Activated T-cell treated with anti-CD3 and anti-CD28 coated beads for 24 hours (primary cell): ENCODE measurements at regions not wholly inside any gene's neighbourhood (a gene's known extent, or its start where the extent isn't known, plus 50 kb on each side); places are given as distances from the start of the nearest gene placed in this dataset.
"Not testable (repeated sequence)": the region's sequence is repeated elsewhere in the genome, so short reads cannot be mapped to it uniquely, and the experiment has no call there.

Source experiments
- DNase-seq: peaks from one replicate; pipeline ENCODE4 v3.0.0-alpha.2; 2020; ENCODE audit warnings: low read depth

DNA sequence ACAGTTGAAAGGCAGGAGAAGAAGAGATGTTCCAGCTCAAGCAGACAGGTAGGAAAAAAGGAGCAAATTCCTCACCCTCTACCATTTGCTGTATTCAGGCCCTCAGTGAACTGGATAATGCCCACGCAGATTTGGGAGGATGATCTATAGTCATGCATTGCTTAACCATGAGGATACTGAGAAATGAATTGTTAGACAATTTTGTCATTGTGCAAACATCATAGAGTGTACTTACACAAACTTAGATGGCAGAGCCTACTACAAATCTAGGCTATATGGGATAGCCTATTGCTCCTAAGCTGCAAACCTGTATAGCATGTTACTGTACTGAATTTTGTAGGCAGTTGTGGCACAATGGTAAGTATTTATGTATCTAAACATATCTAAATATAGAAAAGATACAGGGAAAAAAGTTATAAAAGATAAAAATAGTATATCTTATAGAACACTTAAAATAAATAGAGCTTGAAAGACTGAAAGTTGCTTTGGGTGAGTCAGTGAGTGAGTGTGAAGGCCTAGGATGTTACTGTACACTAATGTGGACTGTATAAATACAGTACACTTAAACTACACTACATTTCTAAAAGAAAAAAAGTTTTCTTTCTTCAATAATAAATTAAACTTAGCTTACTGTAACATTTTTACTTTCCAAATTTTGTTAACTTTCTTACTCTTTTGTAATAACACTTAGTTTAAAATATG is 672.3 kb downstream of the UTRN start:
- no peak for DNase-seq

DNA sequence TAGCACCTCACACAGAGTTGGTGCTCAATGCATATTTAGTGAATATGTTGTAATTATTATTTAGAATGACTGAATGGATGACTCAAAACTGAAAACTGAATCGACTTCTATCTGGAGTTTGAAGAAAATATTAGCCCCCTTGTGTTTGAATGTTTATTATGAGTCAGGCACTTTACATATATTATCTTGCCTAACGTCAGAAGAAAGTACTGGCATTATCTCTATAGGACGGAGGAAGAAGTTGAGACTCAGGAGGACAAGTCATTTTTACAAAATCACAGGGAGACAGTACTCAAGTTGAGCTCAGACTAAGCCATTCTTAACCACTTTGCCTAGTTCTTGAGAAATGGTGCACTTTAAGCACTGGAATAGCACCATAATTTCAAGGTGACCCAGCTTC is 684.0 kb downstream of the UTRN start:
- DNase-seq: no peak

DNA sequence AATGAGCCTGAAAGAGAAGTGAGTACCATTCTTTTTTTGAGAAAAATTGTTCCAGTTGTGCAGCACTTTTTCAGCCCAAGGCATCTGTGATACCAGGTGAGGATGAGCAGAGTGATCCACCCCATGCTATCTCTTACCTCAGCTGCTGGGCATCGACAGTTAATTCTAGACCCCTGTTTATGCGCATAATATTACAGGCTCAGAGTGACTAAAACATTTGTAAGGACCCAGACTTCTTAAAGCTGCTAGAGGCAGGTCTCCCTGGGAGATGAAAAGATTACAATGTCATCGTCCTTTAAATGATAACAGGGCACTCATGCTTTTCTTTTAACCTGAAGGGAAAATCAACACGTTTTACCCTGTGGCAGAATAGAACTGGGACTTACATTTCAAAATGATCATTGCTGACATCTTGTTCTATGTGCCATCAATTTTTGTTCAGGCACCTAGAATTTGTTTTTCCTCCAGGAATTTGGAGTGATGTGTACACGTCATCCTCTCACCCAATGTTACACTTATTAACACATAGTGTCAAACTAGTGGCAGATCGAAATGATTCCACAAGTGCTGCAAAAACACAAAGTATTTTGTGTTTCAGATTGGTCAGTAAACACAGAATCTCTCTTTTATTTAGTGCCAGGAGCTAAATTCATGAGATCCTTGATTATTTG is 684.6 kb downstream of the UTRN start:
- DNase-seq: no peak

DNA sequence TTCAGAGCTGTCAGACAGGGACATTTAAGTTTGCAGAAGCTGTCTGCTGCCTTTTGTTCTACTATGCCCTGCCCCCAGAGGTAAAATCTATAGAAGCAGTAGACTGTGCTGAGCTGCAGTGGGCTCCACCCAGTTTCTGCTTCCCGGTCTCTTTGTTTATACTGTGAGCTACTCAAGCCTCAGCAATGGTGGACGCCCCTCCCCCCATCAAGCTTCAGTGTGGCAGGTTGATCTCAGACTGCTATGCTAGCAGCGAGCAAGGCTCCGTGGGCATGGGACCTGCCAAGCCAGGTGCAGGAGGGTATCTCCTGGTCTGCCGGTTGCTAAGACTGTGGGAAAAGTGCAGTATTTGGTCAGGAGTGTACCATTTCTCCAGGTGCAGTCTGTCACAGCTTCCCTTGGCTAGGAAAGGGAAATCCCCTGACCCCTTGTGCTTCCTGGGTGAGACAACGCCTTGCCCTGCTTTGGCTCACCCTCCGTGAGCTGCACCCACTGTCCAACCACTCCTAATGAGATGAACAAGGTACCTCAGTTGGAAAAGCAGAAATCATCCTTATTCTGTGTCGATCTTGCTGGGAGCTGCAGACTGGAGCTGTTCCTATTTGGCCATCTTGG is 692.2 kb downstream of the UTRN start:
- not testable (repeated sequence) for DNase-seq

DNA sequence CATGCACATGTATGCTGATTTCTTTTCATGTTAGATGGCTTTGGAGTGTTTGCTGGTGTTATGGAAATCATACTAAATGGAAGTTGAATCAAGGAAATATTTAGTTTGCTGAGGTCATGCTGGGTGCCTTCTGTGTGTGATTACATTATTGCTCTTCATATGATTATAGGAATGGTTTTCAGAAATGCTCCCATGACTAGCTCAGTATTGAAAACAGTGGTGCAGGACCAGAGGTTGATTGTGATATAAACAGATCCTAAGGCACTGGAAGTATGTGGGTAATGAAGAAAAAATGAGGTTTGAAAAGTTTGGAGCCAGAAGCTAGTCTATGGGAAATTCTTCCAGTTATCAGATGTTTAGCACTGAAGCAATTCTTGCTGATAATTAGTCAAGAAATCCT is 693.1 kb downstream of the UTRN start:
- no peak for DNase-seq

DNA sequence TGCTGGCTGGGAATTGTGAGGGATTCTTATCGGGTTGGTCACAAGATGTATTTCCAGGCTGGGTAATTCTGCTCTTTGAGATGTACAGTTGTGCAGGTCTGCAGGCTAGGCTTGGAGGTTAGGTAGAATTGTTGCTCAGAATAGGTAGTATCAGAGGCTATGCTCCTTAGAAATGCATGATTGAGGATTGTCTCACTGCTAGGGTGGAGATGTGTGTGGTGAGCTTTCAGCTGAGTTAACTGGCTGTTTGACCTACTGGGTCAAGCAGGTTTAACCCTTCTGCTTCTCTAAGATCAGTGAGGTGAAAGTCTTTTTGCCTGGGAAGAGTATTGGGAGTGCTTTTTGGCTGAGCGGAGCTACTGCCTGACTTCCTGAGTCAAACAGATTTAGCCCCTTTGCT is 701.1 kb downstream of the UTRN start:
- DNase-seq: no peak

DNA sequence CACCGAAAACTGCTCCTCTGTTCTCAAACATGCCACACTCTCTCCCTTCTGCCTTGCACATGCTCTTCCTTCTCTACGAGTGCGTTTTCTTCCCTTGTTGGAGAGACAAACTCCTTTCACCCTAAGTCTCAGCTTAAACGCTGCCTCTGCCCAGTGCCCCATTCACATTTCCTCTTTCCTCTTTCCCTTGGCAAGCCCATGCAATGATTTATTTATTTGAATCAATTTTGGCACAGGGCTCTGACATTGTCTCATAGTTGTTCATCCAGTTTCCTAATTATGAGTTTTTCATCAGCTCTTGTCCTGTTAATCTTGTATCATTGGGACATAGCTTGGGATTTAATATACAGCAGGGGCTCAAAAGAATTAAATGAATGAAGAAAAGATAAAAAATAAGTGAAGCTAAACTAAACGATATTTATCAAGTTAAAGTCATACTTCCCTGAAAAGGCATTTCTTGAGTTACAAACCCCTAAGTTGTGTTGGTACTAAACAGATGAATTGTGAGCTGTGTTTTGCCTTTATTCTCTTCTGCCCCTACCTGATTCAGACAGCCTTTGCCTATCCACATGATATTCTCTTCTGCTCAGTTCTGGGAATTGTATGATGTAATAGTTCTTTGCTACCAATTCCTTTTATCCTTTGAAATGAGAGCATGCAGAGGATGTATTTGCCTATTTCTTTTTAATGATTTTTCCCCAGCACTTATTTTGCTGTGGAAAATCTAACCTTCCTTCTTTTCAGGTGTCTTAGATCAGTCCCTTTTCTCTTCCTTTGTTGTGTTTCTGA is 704.4 kb downstream of the UTRN start:
- no peak for DNase-seq

DNA sequence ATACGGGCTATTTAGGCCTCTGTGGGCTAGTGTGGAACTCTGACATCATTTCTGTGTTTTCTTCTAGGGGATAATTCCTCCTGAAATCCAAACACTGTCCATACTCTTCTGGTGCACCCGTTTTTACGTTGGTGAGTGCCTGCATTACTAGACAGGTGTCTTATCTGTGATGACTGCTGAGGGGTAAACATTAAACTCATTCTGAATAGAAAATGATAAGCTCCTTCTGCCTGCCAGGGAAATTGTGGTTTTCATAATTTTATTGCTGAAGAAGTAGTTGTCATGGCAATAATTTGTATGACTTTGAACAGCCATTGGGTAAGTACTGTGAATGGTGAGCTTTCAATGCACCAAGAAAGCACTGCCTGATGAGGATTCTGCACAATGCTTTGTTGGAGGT is 705.6 kb downstream of the UTRN start:
- DNase-seq: no peak

DNA sequence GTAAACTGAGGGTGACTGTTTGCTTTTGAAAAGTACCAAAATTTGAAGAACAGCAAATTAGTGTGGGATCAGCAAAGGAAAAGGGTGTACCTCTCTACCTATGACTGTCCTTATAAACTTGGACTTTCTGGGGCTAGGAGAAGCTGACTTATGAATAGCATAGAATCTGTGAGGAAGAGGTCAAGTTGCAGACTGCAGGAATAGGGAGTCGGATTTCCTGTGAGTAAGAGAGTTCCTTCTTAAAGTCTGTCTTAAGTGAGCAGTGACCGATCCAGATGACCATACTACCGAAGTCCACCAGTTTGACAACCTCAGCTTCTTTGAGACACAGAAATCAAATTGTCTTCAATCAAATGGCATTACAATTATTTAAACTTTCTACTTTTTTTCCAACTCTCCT is 708.7 kb downstream of the UTRN start:
- no peak for DNase-seq

DNA sequence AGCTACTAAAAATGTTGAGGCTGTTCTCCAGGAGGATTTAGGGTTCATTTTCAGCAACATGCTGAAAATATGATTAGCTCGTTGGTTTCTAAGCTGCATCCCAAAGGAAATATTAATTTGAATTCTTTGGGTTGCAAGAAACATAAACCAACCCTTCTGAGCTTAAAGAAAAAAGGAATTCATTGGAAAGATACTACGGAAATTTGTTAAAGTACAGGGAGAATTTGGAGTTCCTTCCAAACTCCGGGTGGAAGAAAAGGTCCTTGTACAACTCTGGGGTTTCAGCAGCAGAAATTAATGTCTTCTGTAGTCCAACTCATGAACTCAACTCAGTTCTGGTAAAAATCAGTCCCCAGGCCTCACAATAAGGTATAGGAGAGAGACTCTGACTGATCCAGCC is 712.9 kb downstream of the UTRN start:
- no peak for DNase-seq

DNA sequence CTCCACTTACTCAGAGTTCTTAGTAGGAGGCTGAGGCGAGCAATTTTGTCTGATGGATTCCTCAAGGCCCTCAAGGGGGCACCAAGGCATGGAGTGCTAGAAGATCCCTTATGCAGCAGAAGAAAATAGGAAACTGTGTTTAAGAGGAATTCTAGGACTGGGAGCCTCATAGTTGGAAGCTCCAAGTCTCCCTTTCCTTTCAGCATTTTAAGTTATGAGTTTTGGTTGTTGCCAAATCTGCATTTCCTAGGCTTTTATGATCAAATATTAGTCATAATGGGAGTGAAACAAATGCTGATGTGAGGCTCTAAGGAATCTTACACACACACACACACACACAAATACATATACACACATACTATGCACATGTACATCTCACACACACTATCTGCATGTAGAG is 714.0 kb downstream of the UTRN start:
- no peak for DNase-seq

DNA sequence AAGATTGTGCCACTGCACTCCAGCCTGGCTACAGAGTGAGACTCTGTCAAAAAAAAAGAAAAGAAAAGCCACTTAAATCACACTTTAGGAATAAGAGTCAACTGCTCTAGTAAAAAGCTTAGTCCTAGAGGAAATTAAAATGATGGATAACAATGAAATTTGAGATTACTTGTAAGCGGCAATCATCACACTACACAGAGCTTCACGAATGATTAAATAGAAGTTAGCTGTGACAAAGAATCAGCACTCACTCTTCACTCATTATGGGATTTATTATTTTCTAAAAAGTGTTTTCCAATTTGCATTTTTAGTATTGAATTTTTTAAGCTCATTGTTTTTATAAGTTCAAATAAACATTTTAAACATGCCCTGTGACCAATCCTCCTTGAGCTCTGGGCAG is 718.0 kb downstream of the UTRN start:
- no peak for DNase-seq

DNA sequence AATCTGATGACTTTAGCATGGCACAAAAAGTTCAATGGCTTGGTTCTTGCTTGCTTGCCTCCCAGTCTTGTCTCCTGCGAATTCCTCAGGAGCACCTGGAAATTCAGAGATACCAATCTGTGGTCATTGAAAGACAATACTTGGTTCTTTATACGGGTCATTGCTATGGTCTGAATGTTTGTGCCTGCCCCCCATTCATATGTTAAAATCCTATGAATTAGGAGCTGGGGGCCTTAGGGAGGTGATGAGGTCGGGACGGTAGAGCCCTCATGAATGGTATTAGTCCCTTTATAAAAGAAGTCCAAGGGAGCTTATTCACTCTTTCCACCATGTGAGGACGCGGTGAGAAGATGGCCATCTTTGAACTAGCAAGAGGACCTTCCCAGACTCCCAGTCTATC is 721.8 kb downstream of the UTRN start:
- DNase-seq: no peak

DNA sequence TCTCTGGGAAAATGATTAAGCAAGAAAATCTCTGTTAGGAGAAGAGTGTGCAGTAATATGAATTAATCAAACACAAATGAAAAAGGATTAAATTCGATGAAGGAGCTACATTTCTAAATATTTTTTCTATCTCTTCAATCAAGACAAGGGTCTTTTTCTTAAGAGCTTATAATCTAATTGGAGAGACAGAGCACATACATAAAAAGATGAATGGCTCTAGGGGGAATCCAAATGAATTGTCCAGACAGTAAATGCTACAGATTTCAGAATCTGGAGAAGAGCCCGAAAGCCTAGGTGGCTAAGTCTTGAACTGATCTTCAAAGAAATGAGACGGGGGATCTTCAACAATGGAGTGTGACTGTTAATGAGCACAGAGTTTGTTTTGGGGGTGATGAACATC is 723.6 kb downstream of the UTRN start:
- no peak for DNase-seq

DNA sequence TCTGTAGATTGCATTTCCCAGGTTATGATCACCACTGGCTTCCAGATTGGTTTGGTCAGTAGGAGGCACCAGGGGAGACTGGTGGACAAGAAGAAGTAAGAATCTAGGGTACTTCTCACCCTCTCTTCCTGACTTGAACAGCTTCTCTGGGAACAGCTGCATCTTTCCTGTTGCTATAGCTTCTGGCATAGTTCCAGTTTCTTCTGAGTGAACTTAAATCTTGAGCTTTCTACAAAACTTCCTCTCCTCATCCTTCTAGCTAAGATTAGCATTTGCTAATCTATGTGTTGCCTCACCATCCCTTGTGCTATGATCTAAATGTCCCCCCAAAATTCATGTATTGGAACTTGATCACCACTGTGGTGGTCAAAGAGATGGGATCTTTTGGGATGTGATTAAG is 724.6 kb downstream of the UTRN start:
- DNase-seq: no peak

DNA sequence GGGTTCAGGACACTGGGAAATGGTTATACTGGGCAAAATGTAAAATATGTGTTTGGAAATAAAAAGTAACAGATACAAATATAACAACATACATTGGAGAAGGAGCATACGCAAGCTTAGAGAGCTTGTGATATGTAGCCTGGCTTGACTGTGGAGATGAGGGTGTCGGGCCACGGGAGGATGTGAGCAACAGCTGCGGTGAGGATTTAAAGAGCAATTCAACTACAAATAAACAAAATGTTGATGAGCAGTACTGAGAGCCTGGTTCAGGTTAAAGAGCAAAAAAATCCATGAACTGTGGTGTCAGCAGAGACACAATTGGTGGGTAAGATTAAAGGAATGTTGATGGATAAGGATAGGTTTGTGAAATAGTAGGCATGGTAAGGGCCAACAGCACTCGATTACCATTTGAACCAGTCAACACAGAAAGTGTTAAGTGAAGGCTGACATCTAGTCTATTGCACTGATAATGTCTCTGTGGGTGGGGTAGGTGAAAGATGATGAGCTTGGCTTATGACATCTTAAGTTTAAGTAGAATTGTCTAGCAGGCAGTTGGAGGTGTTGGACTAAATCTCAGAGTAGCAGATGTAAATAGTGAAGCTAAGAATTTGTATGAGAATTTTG is 723.2 kb downstream of the EPM2A start:
- no peak for DNase-seq

DNA sequence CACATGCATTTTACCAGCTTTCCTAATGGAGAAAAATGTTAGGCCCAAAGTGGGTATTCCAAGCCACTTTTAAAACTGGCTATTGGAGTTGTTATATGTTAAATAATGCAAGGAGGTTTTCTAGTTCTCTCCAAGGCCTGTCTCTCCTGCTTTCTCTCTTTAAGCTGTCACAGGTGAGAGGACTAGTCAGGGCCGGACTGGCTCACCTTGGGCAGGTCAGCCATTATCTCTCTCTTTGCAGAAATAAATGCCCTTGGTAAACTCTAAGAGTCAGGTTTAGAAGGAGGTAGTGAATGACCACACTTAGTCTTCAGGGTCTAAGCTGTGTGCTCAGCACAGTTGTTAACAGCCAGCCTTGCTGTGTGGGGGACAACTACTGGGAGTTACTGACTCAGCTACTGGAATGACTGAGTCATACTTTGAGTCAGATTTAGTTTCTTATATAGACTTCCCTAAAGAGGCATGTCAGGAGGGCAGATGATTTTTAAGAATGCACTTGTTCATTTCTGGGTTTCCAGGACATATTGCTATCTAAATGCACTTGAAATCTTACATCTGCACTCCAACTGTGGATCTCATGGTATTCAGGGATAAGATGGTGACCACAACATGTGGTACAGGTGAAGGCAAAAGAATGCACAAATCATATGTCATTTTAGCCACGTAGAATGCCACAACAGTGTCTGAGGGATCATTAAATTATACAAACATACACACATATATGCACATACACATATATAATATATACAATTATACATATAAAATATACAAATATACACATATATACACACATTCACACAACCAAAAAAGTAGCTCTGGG is 719.4 kb downstream of the EPM2A start:
- peak; percentile 16 for DNase-seq

DNA sequence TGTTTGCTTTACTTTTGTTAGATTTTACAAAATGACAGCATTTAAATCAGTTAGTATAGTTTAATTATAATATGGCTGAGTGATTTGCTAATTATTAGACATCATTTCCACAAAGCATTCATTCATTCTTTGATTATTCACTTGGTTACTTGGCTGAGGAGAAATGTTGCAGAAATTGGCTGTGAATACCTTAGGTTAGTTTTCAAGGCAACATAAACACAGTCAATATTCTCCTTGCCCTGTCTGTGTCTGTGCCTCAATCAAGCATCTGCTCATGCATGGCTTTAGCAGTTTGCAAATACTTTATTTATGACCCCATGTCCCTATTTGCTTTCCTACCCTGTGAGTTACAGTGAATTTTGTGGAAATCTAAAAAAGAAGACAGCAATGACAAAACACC is 718.3 kb downstream of the EPM2A start:
- no peak for DNase-seq

DNA sequence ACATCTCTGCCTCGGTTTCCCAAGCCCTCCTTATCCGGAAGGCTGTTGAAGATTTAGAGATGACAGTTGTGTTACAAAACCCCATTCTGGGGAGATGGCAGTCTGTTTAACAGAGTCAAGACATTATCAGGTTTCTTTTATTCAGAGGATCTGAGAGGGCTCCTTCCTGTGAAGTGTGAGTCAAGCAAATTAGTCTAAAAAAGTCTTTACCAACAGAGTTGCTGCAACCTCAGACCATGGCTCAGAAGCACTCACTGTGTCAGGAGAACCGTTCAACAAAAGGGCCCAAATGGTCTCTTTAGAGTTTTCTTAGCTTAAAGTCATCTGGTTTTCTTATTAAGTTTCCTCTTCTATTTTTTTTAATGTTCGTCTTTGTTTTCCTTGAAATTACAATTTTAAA is 717.8 kb downstream of the EPM2A start:
- DNase-seq: no peak

DNA sequence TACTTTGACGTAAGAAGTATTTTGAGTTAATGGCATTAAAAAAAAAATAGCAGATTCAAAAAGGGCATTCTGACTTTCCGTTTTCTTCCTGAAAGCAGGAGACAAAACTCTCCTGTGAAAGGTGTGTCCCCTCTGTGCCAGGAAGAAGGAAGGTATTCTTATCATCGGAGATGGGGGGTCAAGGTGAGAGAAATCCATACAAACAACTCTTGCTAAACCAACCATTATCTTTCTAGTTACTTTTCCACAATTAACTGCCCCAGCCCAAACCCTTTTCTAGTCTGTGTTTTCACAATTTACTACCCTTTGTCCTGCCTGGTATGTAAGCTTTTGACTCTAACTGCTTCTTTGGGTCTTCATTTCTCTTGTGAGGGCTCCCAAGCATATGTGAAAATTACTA is 717.3 kb downstream of the EPM2A start:
- DNase-seq: no peak

DNA sequence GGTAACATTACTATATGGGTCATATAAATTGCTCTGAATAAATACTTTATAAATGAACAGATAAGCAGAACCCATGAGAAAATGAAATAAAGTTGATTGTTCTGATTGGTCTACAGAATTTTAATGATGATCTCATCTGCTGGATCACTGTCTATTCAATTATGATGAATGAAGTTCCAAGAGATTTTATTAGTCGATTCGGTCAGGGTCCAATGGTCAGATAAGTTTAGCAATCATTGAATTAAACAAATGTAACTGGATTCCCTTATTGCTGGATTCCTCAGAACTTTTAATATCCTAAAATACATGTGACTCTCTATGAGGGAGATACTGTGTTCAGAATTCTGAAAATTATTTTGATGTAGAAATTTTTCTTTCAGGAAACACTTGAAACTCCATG is 715.2 kb downstream of the EPM2A start:
- DNase-seq: no peak

DNA sequence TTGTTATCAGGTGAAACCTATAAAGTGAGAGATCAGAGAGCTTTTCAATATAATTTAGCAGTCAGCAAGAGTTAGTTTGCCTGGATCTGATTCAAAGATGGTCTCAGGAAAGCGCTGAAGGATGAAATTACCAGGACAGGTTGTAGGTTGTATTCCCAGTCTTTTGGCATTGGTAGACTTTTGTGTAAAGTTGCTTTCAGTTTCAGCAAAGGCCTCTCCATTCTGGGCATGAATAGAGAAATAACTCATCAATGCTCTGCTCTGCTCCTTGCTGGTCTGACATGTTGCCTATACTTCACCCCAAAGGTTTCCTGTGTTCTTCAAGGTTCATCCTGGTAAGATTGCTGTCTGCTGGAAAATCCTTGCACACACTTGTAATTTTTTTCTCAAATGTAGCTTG is 714.8 kb downstream of the EPM2A start:
- no peak for DNase-seq
